RWPE2 (cell line): ENCODE measurements at regions not wholly inside any gene's neighbourhood (a gene's known extent, or its start where the extent isn't known, plus 50 kb on each side); places are given as distances from the start of the nearest gene placed in this dataset.

Experiments used
- ATAC-seq: fragments of 200-7000 bp; cut with Tn5 transposase; 3 replicates; pipeline ENCODE4 v1.9.1; 2021; ENCODE audit warnings: low read depth
- DNase-seq: peaks from one replicate; pipeline ENCODE4 v3.0.0-alpha.2; 2020; ENCODE audit warnings: low spot score
- H3K27ac ChIP-seq: fragments of 450-650 bp; 2 replicates; pipeline ENCODE4 v1.5.1; 2017; ENCODE audit warnings: mild to moderate bottlenecking; ENCODE audit not compliant: poor library complexity, severe bottlenecking
- H3K27me3 ChIP-seq: fragments of 250-450 bp; sonication (Bioruptor Pico); 2 replicates; pipeline ENCODE4 v1.5.1; 2021; ENCODE audit warnings: mild to moderate bottlenecking, moderate library complexity; ENCODE audit not compliant: insufficient read depth, poor library complexity, severe bottlenecking
- H3K36me3 ChIP-seq: fragments of 250-450 bp; sonication (Bioruptor Pico); 2 replicates; pipeline ENCODE4 v1.5.1; 2020; ENCODE audit warnings: low read depth, mild to moderate bottlenecking, moderate library complexity
- H3K4me1 ChIP-seq: fragments of 250-450 bp; sonication (Bioruptor Pico); 2 replicates; pipeline ENCODE4 v1.5.1; 2021; ENCODE audit warnings: mild to moderate bottlenecking, moderate library complexity; ENCODE audit not compliant: insufficient read depth, poor library complexity, severe bottlenecking
- H3K4me3 ChIP-seq: fragments of 250-450 bp; sonication (Bioruptor Pico); 2 replicates; pipeline ENCODE4 v1.5.1; 2021; ENCODE audit warnings: mild to moderate bottlenecking, moderate library complexity; ENCODE audit not compliant: severe bottlenecking
- H3K9me3 ChIP-seq: fragments of 250-450 bp; sonication (Bioruptor Pico); 2 replicates; pipeline ENCODE4 v1.5.1; 2021; ENCODE audit warnings: mild to moderate bottlenecking, moderate library complexity; ENCODE audit not compliant: severe bottlenecking
- CTCF ChIP-seq: fragments of 450-650 bp; IDR thresholded peaks from one replicate; pipeline ENCODE4 v1.5.1; 2017; ENCODE audit warnings: mild to moderate bottlenecking, moderate library complexity; ENCODE audit not compliant: poor library complexity, severe bottlenecking

- H3K27me3 ChIP-seq: peaks cover 21% of the 10 kb centered on the region
- no peak overlapping the region for H3K4me3 ChIP-seq
- H3K4me1 ChIP-seq: no peaks in the 10 kb centered on the region
- no peak overlapping the region for H3K27ac ChIP-seq
- H3K36me3 ChIP-seq: no peaks in the 10 kb centered on the region
- H3K9me3 ChIP-seq: no peaks in the 10 kb centered on the region
- TF ChIP-seq CTCF: no peak
- ATAC-seq (no peak), DNase-seq (no peak)
These were observed 547.9 kb downstream of the DTWD2 start for GRCh38 chr5:118440496-118440895.

GRCh38 chr5:118439831-118440230 lies 548.5 kb downstream of the DTWD2 start:
- H3K9me3 ChIP-seq: no peaks in the 10 kb centered on the region
- no peak for TF ChIP-seq CTCF
- DNase-seq (no peak), ATAC-seq (no peak)
- no peaks in the 10 kb centered on the region for H3K36me3 ChIP-seq
- no peak overlapping the region for H3K27ac ChIP-seq
- no peak overlapping the region for H3K4me3 ChIP-seq
- no peaks in the 10 kb centered on the region for H3K4me1 ChIP-seq
- peaks cover 19% of the 10 kb centered on the region for H3K27me3 ChIP-seq

- Histone ChIP-seq H3K27ac (no peak overlapping the region), H3K27me3 (peaks cover 5% of the 10 kb centered on the region), H3K36me3 (no peaks in the 10 kb centered on the region; the same call in 1 of the 2 replicates), H3K4me3 (no peak overlapping the region), H3K4me1 (peaks cover 3% of the 10 kb centered on the region), H3K9me3 (no peaks in the 10 kb centered on the region)
- TF ChIP-seq CTCF: no peak
- DNase-seq (no peak), ATAC-seq (no peak)
These were observed 553.2 kb downstream of the DTWD2 start for GRCh38 chr5:118435131-118435530.

- ATAC-seq (no peak), DNase-seq (no peak)
- no peak for TF ChIP-seq CTCF
- peaks cover 3% of the 10 kb centered on the region for H3K4me1 ChIP-seq
- H3K27me3 ChIP-seq: peaks cover 5% of the 10 kb centered on the region
- H3K27ac ChIP-seq: no peak overlapping the region
- H3K4me3 ChIP-seq: no peak overlapping the region
- no peaks in the 10 kb centered on the region; the same call in 1 of the 2 replicates for H3K36me3 ChIP-seq
- no peaks in the 10 kb centered on the region for H3K9me3 ChIP-seq
These were observed 553.8 kb downstream of the DTWD2 start for GRCh38 chr5:118434522-118434921.

GRCh38 chr5:118430076-118430475 lies 558.3 kb downstream of the DTWD2 start:
- Histone ChIP-seq H3K4me1 (peaks cover 3% of the 10 kb centered on the region), H3K27ac (no peak overlapping the region), H3K27me3 (peaks cover 6% of the 10 kb centered on the region), H3K9me3 (no peaks in the 10 kb centered on the region), H3K4me3 (no peak overlapping the region), H3K36me3 (no peaks in the 10 kb centered on the region; the same call in 1 of the 2 replicates)
- ATAC-seq: no peak
- no peak for DNase-seq
- no peak for TF ChIP-seq CTCF
